HG03066 (cell line): ENCODE measurements at regions not wholly inside any gene's neighbourhood (a gene's known extent, or its start where the extent isn't known, plus 50 kb on each side); places are given as distances from the start of the nearest gene placed in this dataset.
A peak's percentile ranks its signal among the peaks of the same experiment; 100 is the strongest.

Experiments
- ATAC-seq: cut with Tn5 transposase; IDR thresholded peaks from one replicate; pipeline ENCODE4 v1.9.1; 2021; ENCODE audit warnings: low read depth; ENCODE audit not compliant: unreplicated experiment

GRCh38 chr11:59302991-59303390 is 55.7 kb upstream of the OR5AN1 start:
- no peak for ATAC-seq

DNA sequence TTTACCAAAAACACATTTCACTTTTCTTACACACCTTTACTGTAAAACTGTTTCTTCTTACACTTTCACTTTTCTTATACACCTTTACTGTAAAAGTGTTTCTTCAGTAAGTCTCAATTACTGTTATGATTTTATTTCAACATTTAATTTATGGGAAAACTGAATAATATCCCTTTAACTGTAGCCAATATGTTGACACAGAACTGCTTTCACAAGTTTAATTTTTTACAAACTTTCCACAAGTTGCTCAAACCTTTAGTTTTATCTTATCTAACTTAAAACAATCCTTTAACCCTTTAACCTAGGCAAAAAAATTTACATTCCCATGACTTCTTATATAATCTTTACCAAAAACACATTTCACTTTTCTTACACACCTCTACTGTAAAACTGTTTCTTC is 63.3 kb upstream of the OR5AN1 start:
- ATAC-seq = no peak

DNA sequence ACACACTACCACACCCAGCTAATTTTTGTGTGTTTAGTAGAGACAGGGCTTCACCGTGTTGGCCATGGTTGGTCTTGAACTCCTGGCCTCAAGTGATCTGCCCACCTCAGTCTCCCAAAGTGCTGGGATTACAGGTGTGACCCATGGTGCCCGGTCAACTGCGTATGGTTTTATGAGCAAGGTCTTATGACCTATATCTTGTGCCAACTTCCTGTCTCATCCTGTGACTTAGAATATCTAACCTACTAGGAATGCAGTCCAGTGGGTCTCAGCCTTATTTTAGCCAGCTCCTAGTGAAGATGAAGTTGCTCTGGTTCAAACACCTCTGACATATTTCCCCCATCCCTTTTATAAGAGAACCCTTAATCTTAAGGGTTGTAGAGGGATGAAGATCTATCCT is 66.1 kb upstream of the OR5AN1 start:
- ATAC-seq = no peak

GRCh38 chr11:59291228-59291627 is 67.5 kb upstream of the OR5AN1 start:
- ATAC-seq = no peak

DNA sequence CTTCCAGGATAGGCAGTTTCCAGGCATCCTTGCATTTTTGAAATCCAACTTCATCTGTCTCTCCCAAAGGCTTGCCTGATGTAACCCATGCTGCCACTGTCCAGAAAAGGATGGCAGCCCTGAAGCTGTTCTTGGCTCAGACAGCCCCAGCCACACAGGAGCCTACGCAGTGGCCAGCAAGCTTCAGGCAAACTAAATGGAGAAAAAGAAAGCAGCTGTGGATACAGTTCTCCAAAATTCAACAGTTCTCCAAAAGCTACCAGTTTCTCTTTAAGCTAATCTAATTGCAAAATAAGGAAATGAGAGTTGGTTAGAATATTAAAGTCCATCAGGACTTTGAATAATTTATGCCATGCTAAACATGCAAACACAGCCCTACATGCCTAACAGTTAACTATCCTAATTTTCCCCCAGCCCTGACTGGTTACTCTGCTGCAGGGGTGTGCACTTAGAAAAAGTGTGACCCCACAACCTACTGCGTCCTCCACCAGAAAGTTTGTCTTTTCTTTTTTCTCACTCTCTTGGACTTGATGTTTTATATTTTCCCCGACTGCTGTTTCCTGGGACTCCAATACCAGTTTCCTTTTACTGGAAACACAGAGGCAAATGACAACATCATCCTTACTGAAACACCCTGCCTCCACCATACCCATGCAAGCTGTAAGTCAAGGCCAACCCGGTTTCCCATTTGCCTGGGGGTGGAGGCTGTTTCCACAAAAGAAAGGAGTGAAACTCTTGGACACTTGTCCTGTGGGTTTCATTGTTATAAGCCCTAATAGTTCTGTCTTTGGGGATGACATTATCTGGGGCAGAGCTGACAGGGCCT is 69.1 kb upstream of the OR5AN1 start:
- ATAC-seq = no peak

- no peak for ATAC-seq
Observed at GRCh38 chr11:59285716-59286260, 72.9 kb upstream of the OR5AN1 start.

DNA sequence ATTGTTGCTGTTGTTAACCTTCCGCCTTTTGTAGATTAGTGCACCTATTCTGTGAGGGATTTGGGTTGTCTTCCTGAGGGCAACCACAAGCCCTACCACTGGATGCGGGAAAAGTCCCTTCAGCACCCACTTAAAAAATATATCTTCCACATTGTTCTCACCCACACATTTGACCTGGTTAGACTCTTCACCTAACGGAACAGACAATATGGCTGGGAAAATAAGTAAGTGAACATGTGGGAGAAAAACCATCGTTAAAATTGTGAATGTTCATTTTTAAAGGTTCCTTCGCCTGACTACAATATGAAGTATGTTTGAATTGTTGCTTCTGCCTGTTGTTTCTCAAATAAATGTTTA is 72.0 kb upstream of the MPEG1 start:
- ATAC-seq = no peak

DNA sequence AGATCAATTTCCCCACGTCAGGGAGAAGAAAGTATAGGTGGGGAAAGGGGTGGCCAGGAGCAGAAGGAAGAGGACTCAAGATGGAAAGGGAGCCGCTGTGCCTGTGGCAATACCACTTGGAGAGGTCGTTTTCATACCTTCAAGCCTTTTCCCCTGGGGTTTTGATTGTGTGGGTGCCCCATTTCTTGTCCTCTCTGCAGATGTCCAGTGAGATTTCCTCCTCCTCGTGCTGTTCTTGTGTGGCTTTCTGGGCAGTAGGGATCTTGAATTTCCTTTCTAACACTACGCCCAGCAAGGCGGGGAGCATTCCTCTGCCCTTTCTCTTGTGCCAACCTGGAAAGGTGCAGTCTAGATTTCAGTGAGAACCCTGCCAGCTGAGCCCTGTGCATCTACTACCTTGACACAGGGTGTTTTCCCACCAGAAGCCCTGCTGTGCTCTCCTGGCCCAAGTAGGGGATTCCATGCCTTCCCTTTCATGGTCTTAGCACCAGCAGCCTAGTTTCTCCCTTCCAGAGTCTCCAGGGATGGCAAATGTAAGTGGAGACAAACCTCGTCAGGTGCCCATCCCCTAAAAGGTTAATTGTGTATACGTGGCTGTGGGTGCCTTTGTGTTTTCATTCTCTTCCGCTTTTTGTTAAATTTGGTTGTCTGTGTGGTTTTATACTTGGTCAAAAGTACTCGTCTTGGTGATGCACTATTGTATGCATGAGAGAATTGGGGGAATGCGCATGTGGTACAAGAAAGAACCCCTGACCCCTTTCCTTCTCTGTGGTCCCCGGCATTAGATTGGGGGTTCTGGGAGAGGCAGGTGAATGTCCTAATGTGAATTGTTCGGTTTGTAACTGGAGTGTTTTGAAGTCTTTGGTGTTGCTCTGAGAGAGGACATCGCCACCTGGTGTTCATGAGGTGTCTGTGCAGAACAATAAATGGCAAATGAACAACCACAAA is 71.4 kb upstream of the MPEG1 start:
- ATAC-seq = peak; percentile 86

DNA sequence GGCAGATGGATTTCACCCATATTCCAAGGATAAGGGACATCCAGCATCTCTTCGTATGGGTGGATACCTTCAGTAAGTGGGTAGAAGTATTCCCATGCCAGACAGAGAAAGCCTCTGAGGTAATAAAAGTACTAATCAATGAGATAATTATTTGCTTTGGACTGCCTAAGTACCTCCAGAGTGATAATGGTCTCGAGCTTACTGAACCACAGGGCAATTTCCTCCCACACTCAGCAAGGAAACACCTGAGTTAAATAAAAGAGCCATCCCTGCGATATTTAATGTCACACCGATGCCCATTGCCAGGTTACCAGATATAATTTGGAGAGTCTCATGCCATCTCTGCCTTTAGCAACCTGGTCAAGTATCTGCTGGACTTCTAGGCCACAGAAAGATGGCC is 70.6 kb upstream of the MPEG1 start:
- ATAC-seq = no peak

- ATAC-seq = no peak
Observed at GRCh38 chr11:59281177-59281576, 68.5 kb upstream of the MPEG1 start.

DNA sequence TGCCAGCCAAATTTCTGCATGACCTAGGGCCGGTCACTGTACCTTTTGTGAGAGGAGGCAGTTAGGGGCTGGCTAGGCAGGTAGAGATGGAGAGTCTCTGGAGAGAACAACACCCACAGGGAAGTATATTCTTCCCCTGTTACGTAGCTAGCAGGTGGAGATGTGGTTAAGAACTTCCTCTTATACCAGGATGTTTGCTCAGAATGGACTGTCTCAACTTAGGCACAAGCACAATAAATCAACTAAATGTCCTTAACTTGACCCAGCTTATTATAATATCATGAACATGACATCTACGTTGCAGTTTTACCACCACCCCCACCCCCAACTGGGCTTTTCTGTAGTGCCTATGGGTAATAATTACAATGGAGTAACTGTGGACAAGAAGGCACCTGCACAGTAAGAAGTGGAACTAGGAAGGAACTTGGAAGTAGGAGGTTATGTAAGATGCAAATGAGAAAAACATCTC is 60.7 kb upstream of the MPEG1 start:
- ATAC-seq = peak; percentile 87

GRCh38 chr11:59272771-59273372 is 60.1 kb upstream of the MPEG1 start:
- ATAC-seq = peak; percentile 26

DNA sequence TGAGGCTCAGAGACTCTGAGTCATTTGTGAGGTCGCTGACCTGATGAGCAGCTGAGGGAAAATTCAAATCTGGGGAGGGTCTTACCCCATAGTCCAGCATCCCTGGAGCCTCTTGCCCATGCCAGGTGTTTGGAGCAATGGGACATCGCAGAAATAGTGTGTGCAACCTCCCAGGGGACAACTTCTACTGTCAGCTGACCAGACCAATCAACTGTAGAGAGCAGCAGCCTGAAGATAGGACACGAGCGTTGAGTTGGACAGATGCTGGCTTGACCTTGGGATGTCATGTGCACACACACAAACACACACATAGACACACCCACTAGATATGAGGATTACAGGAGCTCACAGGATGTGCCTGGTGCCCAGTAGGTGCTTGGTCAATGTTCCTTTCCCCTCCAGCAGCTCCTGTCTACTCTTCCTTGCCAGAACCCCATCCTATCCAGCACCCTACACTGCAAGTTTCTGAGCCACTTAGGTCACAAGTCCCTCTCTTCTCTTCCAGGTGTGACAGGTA is 59.1 kb upstream of the MPEG1 start:
- no peak for ATAC-seq

DNA sequence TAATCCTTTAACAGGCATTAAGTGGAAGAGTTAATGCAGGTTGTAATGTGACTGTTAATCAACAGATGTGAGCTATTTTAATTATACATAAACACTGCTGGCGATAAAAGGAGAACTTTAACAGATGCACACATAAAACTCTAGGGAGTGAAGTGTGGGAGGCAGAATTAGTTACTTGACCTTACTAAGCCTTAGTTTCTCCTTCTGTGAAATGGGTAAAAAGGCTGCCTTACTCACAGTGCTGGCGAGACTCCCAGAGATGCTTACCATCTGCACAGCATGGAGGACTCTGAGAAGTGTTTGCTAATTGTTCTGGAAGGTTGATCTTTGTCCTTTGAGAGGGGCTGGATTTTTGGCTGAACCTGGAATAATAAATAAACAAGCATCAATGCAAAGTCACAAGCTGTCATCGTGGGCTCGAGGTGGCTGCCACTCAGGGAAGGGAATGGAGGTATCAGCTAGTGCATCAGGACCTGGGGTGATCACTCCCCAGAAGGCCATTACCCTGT is 58.6 kb upstream of the MPEG1 start:
- ATAC-seq = no peak

DNA sequence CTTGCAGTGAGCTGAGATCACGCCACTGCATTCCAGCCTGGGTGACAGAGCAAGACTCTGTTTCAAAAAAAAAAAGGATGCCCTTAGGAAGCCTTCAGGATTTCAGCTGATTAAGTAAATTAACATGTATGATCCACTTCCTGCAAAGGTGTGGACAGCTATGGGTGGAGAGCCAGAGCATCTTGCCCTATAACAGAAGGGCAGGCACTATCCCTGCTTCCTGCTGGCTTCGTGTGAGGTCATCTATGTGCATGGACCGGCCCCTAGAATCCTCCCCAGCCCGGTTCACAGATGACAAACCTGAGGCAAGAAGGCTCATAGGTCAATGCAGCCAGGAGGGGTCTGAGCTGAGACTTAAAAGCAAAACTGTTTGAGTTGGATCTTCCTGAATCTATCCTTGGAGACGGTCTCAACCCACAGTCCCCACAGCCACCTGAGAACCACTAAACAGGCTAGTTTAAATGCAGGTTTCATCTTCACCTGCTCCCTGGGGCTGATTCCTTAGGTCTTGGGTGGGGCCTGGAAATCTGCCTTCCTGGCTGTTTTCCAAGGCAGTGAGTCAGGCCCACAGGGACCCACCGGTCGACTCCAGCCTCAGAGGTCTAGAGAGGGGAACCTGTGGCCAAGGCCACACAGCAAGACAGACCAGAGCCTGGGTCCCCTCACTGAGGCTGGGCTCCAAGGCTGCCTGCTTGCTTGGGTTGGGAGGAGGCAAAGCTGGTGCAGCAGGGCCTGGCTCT is 55.2 kb upstream of the MPEG1 start:
- peak; percentile 6 for ATAC-seq

- peak; percentile 81 for ATAC-seq
Observed at GRCh38 chr11:59267196-59267595, 54.5 kb upstream of the MPEG1 start.

- no peak for ATAC-seq
Observed at GRCh38 chr11:59266491-59266890, 53.8 kb upstream of the MPEG1 start.

GRCh38 chr11:59265735-59266134 is 53.0 kb upstream of the MPEG1 start:
- no peak for ATAC-seq

- no peak for ATAC-seq
Observed at GRCh38 chr11:59264736-59265135, 52.0 kb upstream of the MPEG1 start.
